GM13977 (cell line): ENCODE measurements at regions not wholly inside any gene's neighbourhood (a gene's known extent, or its start where the extent isn't known, plus 50 kb on each side); places are given as distances from the start of the nearest gene placed in this dataset.

Experiments used
- DNase-seq: peaks from one replicate; pipeline ENCODE4 v3.0.0; 2012; ENCODE audit warnings: low spot score
- CTCF ChIP-seq: IDR thresholded peaks from 2 replicates; pipeline ENCODE4 v1.5.1; 2012; ENCODE audit warnings: mild to moderate bottlenecking, control low read depth; ENCODE audit not compliant: insufficient read depth; ENCODE audit errors: extremely low read depth, missing control alignments
- in situ Hi-C: fragments of 300-500 bp; cut with MboI; formaldehyde crosslinking; loops from one replicate; pipeline ENCODE4 v1.12.0; 2022; ENCODE audit warnings: low sequenced_read_pairs, low pct_unique_long_range_greater_than_20kb, mixed read lengths, inconsistent platforms; ENCODE audit not compliant: unreplicated experiment

GRCh38 chr2:239583171-239583878, 182.5 kb upstream of the HDAC4 start:
- DNase-seq, result no peak
- TF ChIP-seq CTCF, result no peak
- in situ Hi-C loops, result no loop called here

GRCh38 chr2:239582476-239582875, 181.7 kb upstream of the HDAC4 start:
- in situ Hi-C loops, result no loop called here
- DNase-seq, result no peak
- TF ChIP-seq CTCF, result no peak

GRCh38 chr2:239581352-239581901, 180.6 kb upstream of the HDAC4 start:
- no peak for TF ChIP-seq CTCF
- no peak for DNase-seq
- in situ Hi-C loops, result no loop called here

GRCh38 chr2:239580199-239580527, 179.3 kb upstream of the HDAC4 start:
- TF ChIP-seq CTCF, result no peak
- in situ Hi-C loops, result no loop called here
- DNase-seq, result no peak

GRCh38 chr2:239579524-239580198, 178.8 kb upstream of the HDAC4 start:
- in situ Hi-C loops, result no loop called here
- DNase-seq, result no peak
- no peak for TF ChIP-seq CTCF

- in situ Hi-C loops, result no loop called here
- DNase-seq, result no peak
- TF ChIP-seq CTCF, result no peak
These were observed 178.3 kb upstream of the HDAC4 start for GRCh38 chr2:239579081-239579480.
